AG08395 (cell line): ENCODE measurements at regions not wholly inside any gene's neighbourhood (a gene's known extent, or its start where the extent isn't known, plus 50 kb on each side); places are given as distances from the start of the nearest gene placed in this dataset.
"Not testable (repeated sequence)": the region's sequence is repeated elsewhere in the genome, so short reads cannot be mapped to it uniquely, and the experiment has no call there.

Experiments used
- DNase-seq: peaks from one replicate; pipeline ENCODE4 v3.0.0; 2012; ENCODE audit warnings: mixed read lengths, low spot score

- no peak for DNase-seq
Observed at GRCh38 chr1:96545935-96546656, 175.5 kb upstream of the PTBP2 start.

GRCh38 chr1:96550061-96550460 is 171.5 kb upstream of the PTBP2 start:
- DNase-seq, result no peak

- no peak for DNase-seq
Observed at GRCh38 chr1:96552451-96552850, 169.1 kb upstream of the PTBP2 start.

GRCh38 chr1:96553811-96554210 is 167.8 kb upstream of the PTBP2 start:
- DNase-seq, result no peak

- DNase-seq, result no peak
Observed at GRCh38 chr1:96554364-96554763, 167.2 kb upstream of the PTBP2 start.

GRCh38 chr1:96557336-96557735 is 164.2 kb upstream of the PTBP2 start:
- peak; percentile 43 for DNase-seq

GRCh38 chr1:96558635-96559034 is 162.9 kb upstream of the PTBP2 start:
- DNase-seq, result no peak

- DNase-seq, result no peak
Observed at GRCh38 chr1:96559181-96559580, 162.4 kb upstream of the PTBP2 start.

- DNase-seq, result peak; percentile 69
Observed at GRCh38 chr1:96559707-96560596, 161.6 kb upstream of the PTBP2 start.

- DNase-seq, result no peak
Observed at GRCh38 chr1:96562094-96562493, 159.5 kb upstream of the PTBP2 start.

- not testable (repeated sequence) for DNase-seq
Observed at GRCh38 chr1:96564401-96564800, 157.2 kb upstream of the PTBP2 start.

- DNase-seq, result no peak
Observed at GRCh38 chr1:96565546-96565945, 156.0 kb upstream of the PTBP2 start.

- DNase-seq, result no peak
Observed at GRCh38 chr1:96568639-96569038, 152.9 kb upstream of the PTBP2 start.

GRCh38 chr1:96569288-96569687 is 152.3 kb upstream of the PTBP2 start:
- DNase-seq, result no peak

GRCh38 chr1:96579636-96580035 is 141.9 kb upstream of the PTBP2 start:
- no peak for DNase-seq

- no peak for DNase-seq
Observed at GRCh38 chr1:96580920-96581319, 140.7 kb upstream of the PTBP2 start.

GRCh38 chr1:96581772-96582171 is 139.8 kb upstream of the PTBP2 start:
- no peak for DNase-seq

GRCh38 chr1:96583903-96584302 is 137.7 kb upstream of the PTBP2 start:
- no peak for DNase-seq

- no peak for DNase-seq
Observed at GRCh38 chr1:96587222-96587621, 134.4 kb upstream of the PTBP2 start.

- DNase-seq, result no peak
Observed at GRCh38 chr1:96588416-96588995, 133.1 kb upstream of the PTBP2 start.

- DNase-seq, result not testable (repeated sequence)
Observed at GRCh38 chr1:96595530-96595929, 126.1 kb upstream of the PTBP2 start.

- DNase-seq, result peak; percentile 13
Observed at GRCh38 chr1:96596226-96596922, 125.2 kb upstream of the PTBP2 start.
